Activated naive CD8-positive, alpha-beta T cell (primary cell): ENCODE measurements at regions not wholly inside any gene's neighbourhood (a gene's known extent, or its start where the extent isn't known, plus 50 kb on each side); places are given as distances from the start of the nearest gene placed in this dataset.
"Not testable (repeated sequence)": the region's sequence is repeated elsewhere in the genome, so short reads cannot be mapped to it uniquely, and the experiment has no call there.

Experiments
- H3K27ac Mint-ChIP-seq: one replicate; pipeline ENCODE4 v1.8.0; 2021; ENCODE audit warnings: mixed read lengths
- H3K27me3 Mint-ChIP-seq: one replicate; pipeline ENCODE4 v1.8.0; 2021; ENCODE audit warnings: mixed read lengths
- H3K36me3 Mint-ChIP-seq: one replicate; pipeline ENCODE4 v1.8.0; 2021; ENCODE audit warnings: mixed read lengths
- H3K4me1 Mint-ChIP-seq: one replicate; pipeline ENCODE4 v1.8.0; 2021; ENCODE audit warnings: low read depth, mixed read lengths
- H3K4me3 Mint-ChIP-seq: one replicate; pipeline ENCODE4 v1.8.0; 2021; ENCODE audit warnings: mild to moderate bottlenecking, mixed read lengths
- H3K9me3 Mint-ChIP-seq: one replicate; pipeline ENCODE4 v1.8.0; 2021; ENCODE audit warnings: low read depth, mixed read lengths

GRCh38 chr13:78540058-78540457, 63.3 kb downstream of the POU4F1 start:
- H3K36me3 Mint-ChIP-seq, result no peaks in the 10 kb centered on the region
- no peaks in the 10 kb centered on the region for H3K9me3 Mint-ChIP-seq

GRCh38 chr13:78526044-78526443, 77.3 kb downstream of the POU4F1 start:
- peaks cover 15% of the 10 kb centered on the region for H3K27me3 Mint-ChIP-seq
- H3K27ac Mint-ChIP-seq, H3K36me3 Mint-ChIP-seq, H3K4me3 Mint-ChIP-seq, H3K9me3 Mint-ChIP-seq, H3K4me1 Mint-ChIP-seq: not testable (repeated sequence)

More at GRCh38 chr13:78540058-78540457, 63.3 kb downstream of the POU4F1 start:
- no peaks in the 10 kb centered on the region for H3K4me1 Mint-ChIP-seq
- no peak overlapping the region for H3K4me3 Mint-ChIP-seq
- no peak overlapping the region for H3K27ac Mint-ChIP-seq
- H3K27me3 Mint-ChIP-seq, result peaks cover 7% of the 10 kb centered on the region

- Mint-ChIP-seq H3K27ac (no peak overlapping the region), H3K4me3 (no peak overlapping the region), H3K4me1 (no peaks in the 10 kb centered on the region), H3K9me3 (peaks cover 5% of the 10 kb centered on the region), H3K36me3 (no peaks in the 10 kb centered on the region), H3K27me3 (peaks cover 15% of the 10 kb centered on the region)
These were observed 78.4 kb downstream of the POU4F1 start for GRCh38 chr13:78524936-78525335.

GRCh38 chr13:78521091-78521490, 82.3 kb downstream of the POU4F1 start:
- Mint-ChIP-seq H3K36me3 (no peaks in the 10 kb centered on the region), H3K27ac (no peak overlapping the region), H3K9me3 (no peaks in the 10 kb centered on the region), H3K4me1 (no peaks in the 10 kb centered on the region), H3K4me3 (no peak overlapping the region), H3K27me3 (peaks cover 12% of the 10 kb centered on the region)

- H3K9me3 Mint-ChIP-seq, result no peaks in the 10 kb centered on the region
- H3K4me1 Mint-ChIP-seq, result no peaks in the 10 kb centered on the region
- H3K36me3 Mint-ChIP-seq, result no peaks in the 10 kb centered on the region
- no peak overlapping the region for H3K27ac Mint-ChIP-seq
- peaks cover 7% of the 10 kb centered on the region for H3K27me3 Mint-ChIP-seq
- H3K4me3 Mint-ChIP-seq, result no peak overlapping the region
These were observed 82.9 kb downstream of the POU4F1 start for GRCh38 chr13:78520425-78520824.

GRCh38 chr13:78518482-78518881, 84.9 kb downstream of the POU4F1 start:
- not testable (repeated sequence) for H3K9me3 Mint-ChIP-seq, H3K4me3 Mint-ChIP-seq, H3K36me3 Mint-ChIP-seq, H3K27me3 Mint-ChIP-seq, H3K4me1 Mint-ChIP-seq, H3K27ac Mint-ChIP-seq

- H3K27me3 Mint-ChIP-seq, result peaks cover 2% of the 10 kb centered on the region
- no peaks in the 10 kb centered on the region for H3K4me1 Mint-ChIP-seq
These were observed 103.5 kb downstream of the POU4F1 start for GRCh38 chr13:78499802-78500201.

GRCh38 chr13:78497702-78498355, 105.5 kb downstream of the POU4F1 start:
- H3K9me3 Mint-ChIP-seq, result peaks cover under 1% of the 10 kb centered on the region
- no peaks in the 10 kb centered on the region for H3K4me1 Mint-ChIP-seq
- peaks cover 2% of the 10 kb centered on the region for H3K27me3 Mint-ChIP-seq
- no peak overlapping the region for H3K27ac Mint-ChIP-seq
- H3K4me3 Mint-ChIP-seq, result no peak overlapping the region
- H3K36me3 Mint-ChIP-seq, result no peaks in the 10 kb centered on the region

More at GRCh38 chr13:78499802-78500201, 103.5 kb downstream of the POU4F1 start:
- no peak overlapping the region for H3K27ac Mint-ChIP-seq
- H3K9me3 Mint-ChIP-seq, result no peaks in the 10 kb centered on the region
- no peak overlapping the region for H3K4me3 Mint-ChIP-seq
- H3K36me3 Mint-ChIP-seq, result no peaks in the 10 kb centered on the region

GRCh38 chr13:78491978-78492377, 111.4 kb downstream of the POU4F1 start:
- Mint-ChIP-seq H3K27me3 (peaks cover 2% of the 10 kb centered on the region), H3K4me3 (no peak overlapping the region), H3K4me1 (no peaks in the 10 kb centered on the region), H3K9me3 (peaks cover 14% of the 10 kb centered on the region), H3K27ac (no peak overlapping the region), H3K36me3 (no peaks in the 10 kb centered on the region)

- H3K9me3 Mint-ChIP-seq, result peaks cover 14% of the 10 kb centered on the region
- H3K27ac Mint-ChIP-seq, H3K36me3 Mint-ChIP-seq, H3K4me3 Mint-ChIP-seq, H3K4me1 Mint-ChIP-seq, H3K27me3 Mint-ChIP-seq: not testable (repeated sequence)
These were observed 113.1 kb downstream of the POU4F1 start for GRCh38 chr13:78490225-78490624.

GRCh38 chr13:78487707-78488106, 115.6 kb downstream of the POU4F1 start:
- Mint-ChIP-seq H3K27ac (no peak overlapping the region), H3K4me3 (no peak overlapping the region), H3K27me3 (peaks cover 4% of the 10 kb centered on the region), H3K36me3 (no peaks in the 10 kb centered on the region), H3K9me3 (peaks cover 16% of the 10 kb centered on the region), H3K4me1 (no peaks in the 10 kb centered on the region)

GRCh38 chr13:78485803-78486202, 117.5 kb downstream of the POU4F1 start:
- H3K27me3 Mint-ChIP-seq, result peaks cover 4% of the 10 kb centered on the region
- H3K27ac Mint-ChIP-seq, result no peak overlapping the region
- H3K36me3 Mint-ChIP-seq, result no peaks in the 10 kb centered on the region
- peaks cover 4% of the 10 kb centered on the region for H3K9me3 Mint-ChIP-seq
- no peaks in the 10 kb centered on the region for H3K4me1 Mint-ChIP-seq
- H3K4me3 Mint-ChIP-seq, result no peak overlapping the region

GRCh38 chr13:78478183-78478582, 125.2 kb downstream of the POU4F1 start:
- Mint-ChIP-seq H3K9me3 (no peaks in the 10 kb centered on the region), H3K4me1 (no peaks in the 10 kb centered on the region), H3K27ac (no peak overlapping the region), H3K36me3 (no peaks in the 10 kb centered on the region), H3K4me3 (no peak overlapping the region), H3K27me3 (peaks cover 8% of the 10 kb centered on the region)

- no peaks in the 10 kb centered on the region for H3K36me3 Mint-ChIP-seq
- H3K27ac Mint-ChIP-seq, result no peak overlapping the region
- no peaks in the 10 kb centered on the region for H3K9me3 Mint-ChIP-seq
- H3K4me3 Mint-ChIP-seq, result no peak overlapping the region
- H3K27me3 Mint-ChIP-seq, result peaks cover 8% of the 10 kb centered on the region
- no peaks in the 10 kb centered on the region for H3K4me1 Mint-ChIP-seq
These were observed 126.4 kb downstream of the POU4F1 start for GRCh38 chr13:78476910-78477309.

- peaks cover 3% of the 10 kb centered on the region for H3K27me3 Mint-ChIP-seq
- no peaks in the 10 kb centered on the region for H3K36me3 Mint-ChIP-seq
- H3K9me3 Mint-ChIP-seq, result no peaks in the 10 kb centered on the region
- H3K4me3 Mint-ChIP-seq, result no peak overlapping the region
- H3K4me1 Mint-ChIP-seq, result no peaks in the 10 kb centered on the region
- no peak overlapping the region for H3K27ac Mint-ChIP-seq
These were observed 134.7 kb downstream of the POU4F1 start for GRCh38 chr13:78468621-78469020.

GRCh38 chr13:78465250-78465649, 138.1 kb downstream of the POU4F1 start:
- Mint-ChIP-seq H3K4me3 (no peak overlapping the region), H3K36me3 (no peaks in the 10 kb centered on the region), H3K9me3 (no peaks in the 10 kb centered on the region), H3K27ac (no peak overlapping the region), H3K4me1 (no peaks in the 10 kb centered on the region), H3K27me3 (peaks cover 5% of the 10 kb centered on the region)
